ENCODE measurements at regions not wholly inside any gene's neighbourhood (a gene's known extent, or its start where the extent isn't known, plus 50 kb on each side); places are given as distances from the start of the nearest gene placed in this dataset.

DNA sequence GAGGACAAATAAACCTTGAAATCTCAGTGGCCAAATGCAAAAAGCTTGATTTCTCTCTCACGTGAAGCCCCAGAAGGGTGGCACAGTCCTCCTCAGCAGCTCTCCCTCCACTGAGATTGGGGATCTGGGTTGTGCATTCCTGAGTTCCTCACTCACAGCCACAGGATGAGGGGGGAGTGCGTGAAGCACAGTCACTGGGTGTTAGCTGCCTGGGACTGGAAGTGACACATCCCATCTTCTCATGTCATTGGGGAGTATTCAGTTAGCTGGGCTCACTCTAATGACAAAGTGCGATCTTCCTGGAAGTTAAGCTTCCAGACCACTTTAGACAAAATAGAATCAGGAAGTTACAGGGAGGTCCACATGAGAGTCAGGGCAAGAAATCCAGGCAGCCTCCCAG lies 192.2 kb upstream of the LRFN2 start:
- Histone ChIP-seq H3K9me3 (no peaks in the 10 kb centered on the region), H3K4me3 (ENCODE audit: low read depth in 1 of 2, low read length in 1 of 2) (no peak overlapping the region), H3K27me3 (no peaks in the 10 kb centered on the region), H3K27ac (no peak overlapping the region), H3K36me3 (no peaks in the 10 kb centered on the region), H3K4me1 (ENCODE audit: control insufficient read depth in 1 of 2, insufficient read depth in 1 of 2, low read depth in 1 of 2, low read length in 1 of 2) (no peaks in the 10 kb centered on the region)
- TF ChIP-seq, protein P1, sequence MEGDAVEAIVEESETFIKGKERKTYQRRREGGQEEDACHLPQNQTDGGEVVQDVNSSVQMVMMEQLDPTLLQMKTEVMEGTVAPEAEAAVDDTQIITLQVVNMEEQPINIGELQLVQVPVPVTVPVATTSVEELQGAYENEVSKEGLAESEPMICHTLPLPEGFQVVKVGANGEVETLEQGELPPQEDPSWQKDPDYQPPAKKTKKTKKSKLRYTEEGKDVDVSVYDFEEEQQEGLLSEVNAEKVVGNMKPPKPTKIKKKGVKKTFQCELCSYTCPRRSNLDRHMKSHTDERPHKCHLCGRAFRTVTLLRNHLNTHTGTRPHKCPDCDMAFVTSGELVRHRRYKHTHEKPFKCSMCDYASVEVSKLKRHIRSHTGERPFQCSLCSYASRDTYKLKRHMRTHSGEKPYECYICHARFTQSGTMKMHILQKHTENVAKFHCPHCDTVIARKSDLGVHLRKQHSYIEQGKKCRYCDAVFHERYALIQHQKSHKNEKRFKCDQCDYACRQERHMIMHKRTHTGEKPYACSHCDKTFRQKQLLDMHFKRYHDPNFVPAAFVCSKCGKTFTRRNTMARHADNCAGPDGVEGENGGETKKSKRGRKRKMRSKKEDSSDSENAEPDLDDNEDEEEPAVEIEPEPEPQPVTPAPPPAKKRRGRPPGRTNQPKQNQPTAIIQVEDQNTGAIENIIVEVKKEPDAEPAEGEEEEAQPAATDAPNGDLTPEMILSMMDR (IDR thresholded peaks at IDR 0.05): no peak

DNA sequence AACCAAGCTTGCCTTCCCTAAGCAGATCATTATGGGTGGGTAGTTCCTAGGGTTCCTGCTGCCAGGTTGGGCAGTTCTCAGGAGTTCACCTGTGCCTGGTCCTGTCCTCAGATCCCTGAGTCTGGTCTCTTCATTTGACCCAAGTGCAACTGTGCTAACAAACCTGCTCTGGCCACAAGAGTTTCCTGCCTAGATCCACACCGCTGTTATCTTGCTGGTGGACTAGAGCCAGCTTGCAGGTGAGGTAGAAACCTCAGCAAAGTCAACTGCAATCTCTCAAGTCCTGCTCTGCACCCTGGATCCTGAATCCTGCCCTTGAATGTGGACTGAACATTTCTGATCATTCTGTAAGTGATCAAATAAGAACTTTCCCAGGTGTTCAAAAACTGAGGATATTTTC lies 191.8 kb upstream of the LRFN2 start:
- no peaks in the 10 kb centered on the region for H3K9me3 ChIP-seq
- no peaks in the 10 kb centered on the region for H3K4me1 ChIP-seq (ENCODE audit: control insufficient read depth in 1 of 2, insufficient read depth in 1 of 2, low read depth in 1 of 2, low read length in 1 of 2)
- TF ChIP-seq, protein P1 (IDR thresholded peaks at IDR 0.05): no peak
- peaks cover 3% of the 10 kb centered on the region for H3K27me3 ChIP-seq
- no peak overlapping the region for H3K4me3 ChIP-seq (ENCODE audit: low read depth in 1 of 2, low read length in 1 of 2)
- no peak overlapping the region for H3K27ac ChIP-seq
- H3K36me3 ChIP-seq: no peaks in the 10 kb centered on the region

GRCh38 chr6:40778196-40778595 lies 191.0 kb upstream of the LRFN2 start:
- peaks cover 10% of the 10 kb centered on the region for H3K27me3 ChIP-seq
- no peaks in the 10 kb centered on the region for H3K4me1 ChIP-seq (ENCODE audit: control insufficient read depth in 1 of 2, insufficient read depth in 1 of 2, low read depth in 1 of 2, low read length in 1 of 2)
- no peaks in the 10 kb centered on the region for H3K9me3 ChIP-seq
- TF ChIP-seq, protein P1 (IDR thresholded peaks at IDR 0.05): no peak
- H3K36me3 ChIP-seq: no peaks in the 10 kb centered on the region
- H3K27ac ChIP-seq: no peak overlapping the region
- no peak overlapping the region for H3K4me3 ChIP-seq (ENCODE audit: low read depth in 1 of 2, low read length in 1 of 2)

- TF ChIP-seq, protein P1 (IDR thresholded peaks at IDR 0.05): no peak
- H3K4me3 ChIP-seq (ENCODE audit: low read depth in 1 of 2, low read length in 1 of 2): no peak overlapping the region
- no peaks in the 10 kb centered on the region for H3K36me3 ChIP-seq
- no peaks in the 10 kb centered on the region for H3K4me1 ChIP-seq (ENCODE audit: control insufficient read depth in 1 of 2, insufficient read depth in 1 of 2, low read depth in 1 of 2, low read length in 1 of 2)
- no peak overlapping the region for H3K27ac ChIP-seq
- H3K27me3 ChIP-seq: peaks cover 29% of the 10 kb centered on the region
- H3K9me3 ChIP-seq: no peaks in the 10 kb centered on the region
These were observed 187.8 kb upstream of the LRFN2 start for GRCh38 chr6:40774932-40775331.

DNA sequence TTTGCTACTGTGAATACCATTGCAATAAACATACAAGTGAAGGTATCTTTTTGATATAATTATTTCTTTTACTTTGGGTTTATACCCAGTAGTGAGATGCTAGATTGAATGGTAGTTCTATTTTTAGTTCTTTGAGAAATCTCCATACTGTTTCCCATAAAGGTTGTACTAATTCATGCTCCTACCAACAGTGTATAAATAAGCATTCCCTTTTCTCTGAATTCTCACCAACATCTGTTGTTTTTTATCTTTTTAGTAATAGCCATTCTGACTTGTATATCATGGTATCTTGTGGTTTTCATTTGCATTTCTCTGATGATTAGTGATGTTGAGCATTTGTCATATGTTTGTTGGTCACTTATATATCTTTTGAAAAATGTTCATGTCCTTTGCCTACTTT lies 183.6 kb upstream of the LRFN2 start:
- TF ChIP-seq, protein P1 (IDR thresholded peaks at IDR 0.05): no peak

GRCh38 chr6:40764726-40765125 lies 177.6 kb upstream of the LRFN2 start:
- H3K4me1 ChIP-seq (ENCODE audit: control insufficient read depth in 1 of 2, insufficient read depth in 1 of 2, low read depth in 1 of 2, low read length in 1 of 2): no peaks in the 10 kb centered on the region
- TF ChIP-seq, protein P1 (IDR thresholded peaks at IDR 0.05): no peak
- H3K36me3 ChIP-seq: no peaks in the 10 kb centered on the region
- H3K4me3 ChIP-seq (ENCODE audit: low read depth in 1 of 2, low read length in 1 of 2): no peak overlapping the region
- H3K27me3 ChIP-seq: peaks cover 7% of the 10 kb centered on the region
- H3K27ac ChIP-seq: no peak overlapping the region
- no peaks in the 10 kb centered on the region for H3K9me3 ChIP-seq

More for the DNA sequence above, 183.6 kb upstream of the LRFN2 start:
- no peak overlapping the region for H3K27ac ChIP-seq
- H3K4me3 ChIP-seq (ENCODE audit: low read depth in 1 of 2, low read length in 1 of 2): no peak overlapping the region
- no peaks in the 10 kb centered on the region for H3K36me3 ChIP-seq
- H3K27me3 ChIP-seq: peaks cover 29% of the 10 kb centered on the region
- no peaks in the 10 kb centered on the region for H3K4me1 ChIP-seq (ENCODE audit: control insufficient read depth in 1 of 2, insufficient read depth in 1 of 2, low read depth in 1 of 2, low read length in 1 of 2)
- H3K9me3 ChIP-seq: no peaks in the 10 kb centered on the region

Data from neutrophil (primary cell).